ENCODE measurements at regions not wholly inside any gene's neighbourhood (a gene's known extent, or its start where the extent isn't known, plus 50 kb on each side); places are given as distances from the start of the nearest gene placed in this dataset.
A peak's percentile ranks its signal among the peaks of the same experiment; 100 is the strongest.

DNA sequence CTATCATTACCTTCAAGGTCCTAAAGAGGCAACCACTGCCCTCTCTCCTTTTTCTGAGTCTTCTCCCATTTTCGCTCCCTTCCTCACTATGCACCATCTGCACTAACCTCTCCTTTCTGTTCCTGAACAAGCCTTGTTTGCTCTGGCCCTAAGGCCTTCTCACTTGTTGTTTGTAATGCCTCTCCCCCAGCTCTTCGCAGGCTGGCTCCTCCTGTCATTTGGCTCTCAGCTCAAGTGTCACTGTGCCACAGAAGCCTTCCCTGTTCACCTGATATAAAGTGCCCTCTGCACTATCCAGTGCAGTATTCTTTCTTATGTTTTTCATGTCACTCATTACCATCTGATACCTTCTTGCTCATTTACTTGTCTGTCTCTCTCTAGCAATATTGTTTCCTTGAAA is 303.7 kb downstream of the KCNN2 start:
- Histone ChIP-seq H3K36me3 (no peaks in the 10 kb centered on the region), H3K4me1 (no peaks in the 10 kb centered on the region), H3K9ac (no peak overlapping the region), H3K27me3 (no peaks in the 10 kb centered on the region), H2AFZ (replicated peaks) (peak overlapping the region; percentile 23), H3K27ac (no peak overlapping the region), H4K20me1 (ENCODE audit: low read depth) (no peaks in the 10 kb centered on the region), H3K4me2 (no peak overlapping the region), H3K79me2 (ENCODE audit: low read depth) (no peaks in the 10 kb centered on the region), H3F3A (ENCODE audit: low read depth) (no peaks in the 10 kb centered on the region), H3K4me3 (no peak overlapping the region), H3K9me3 (ENCODE audit: low read depth) (peaks cover 3% of the 10 kb centered on the region)
- peak; percentile 27 for DNase-seq (ENCODE audit: low spot score)
- H3K27me3 Mint-ChIP-seq (ENCODE audit: insufficient read depth, low read depth), result peaks cover 3% of the 10 kb centered on the region
- no peak overlapping the region for H3K27ac Mint-ChIP-seq
- TF ChIP-seq EZH2 (IDR thresholded peaks at IDR 0.05) (no peak), CTCF (IDR thresholded peaks at IDR 0.05) (no peak), EZH2phosphoT487 (IDR thresholded peaks at IDR 0.05) (no peak)
- no peak overlapping the region for H3K4me3 Mint-ChIP-seq
- no peaks in the 10 kb centered on the region for H3K9me3 Mint-ChIP-seq
- H3K36me3 Mint-ChIP-seq, result no peaks in the 10 kb centered on the region
- H3K4me1 Mint-ChIP-seq, result no peaks in the 10 kb centered on the region

DNA sequence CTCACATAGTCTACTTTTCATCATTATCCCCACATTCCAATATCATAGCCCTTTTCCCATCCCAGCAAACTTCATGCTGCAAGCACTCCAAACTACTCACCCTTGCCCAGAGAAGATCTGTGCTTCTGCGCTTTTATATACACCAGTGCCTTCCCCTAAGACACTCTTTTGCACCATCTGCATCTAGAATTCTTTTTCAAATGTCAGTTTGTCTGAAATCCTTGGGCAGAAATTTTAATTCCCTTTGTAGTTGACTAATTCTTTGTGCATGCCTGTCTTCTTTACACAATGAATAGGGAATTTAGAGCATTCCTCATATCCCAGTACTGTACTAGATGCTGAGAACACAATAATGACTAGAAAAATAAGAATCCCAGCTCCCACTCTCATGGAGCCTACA is 298.9 kb downstream of the KCNN2 start:
- Histone ChIP-seq H3K4me1 (no peaks in the 10 kb centered on the region), H3K9me3 (ENCODE audit: low read depth) (no peaks in the 10 kb centered on the region), H3K4me3 (no peak overlapping the region), H2AFZ (replicated peaks) (no peak overlapping the region), H3F3A (ENCODE audit: low read depth) (no peaks in the 10 kb centered on the region), H3K36me3 (no peaks in the 10 kb centered on the region), H3K4me2 (no peak overlapping the region), H3K9ac (no peak overlapping the region), H3K27ac (no peak overlapping the region), H3K79me2 (ENCODE audit: low read depth) (no peaks in the 10 kb centered on the region), H3K27me3 (no peaks in the 10 kb centered on the region), H4K20me1 (ENCODE audit: low read depth) (no peaks in the 10 kb centered on the region)
- no peak overlapping the region for H3K4me3 Mint-ChIP-seq
- DNase-seq (ENCODE audit: low spot score), result no peak
- no peak overlapping the region for H3K27ac Mint-ChIP-seq
- peaks cover 5% of the 10 kb centered on the region for H3K27me3 Mint-ChIP-seq (ENCODE audit: insufficient read depth, low read depth)
- TF ChIP-seq CTCF (IDR thresholded peaks at IDR 0.05), result no peak
- TF ChIP-seq EZH2 (IDR thresholded peaks at IDR 0.05), result no peak
- no peak for TF ChIP-seq EZH2phosphoT487 (IDR thresholded peaks at IDR 0.05)
- H3K4me1 Mint-ChIP-seq, result no peaks in the 10 kb centered on the region
- no peaks in the 10 kb centered on the region for H3K9me3 Mint-ChIP-seq
- H3K36me3 Mint-ChIP-seq, result no peaks in the 10 kb centered on the region

- no peak for DNase-seq (ENCODE audit: low spot score)
- Histone ChIP-seq H3K79me2 (ENCODE audit: low read depth) (no peaks in the 10 kb centered on the region), H2AFZ (replicated peaks) (no peak overlapping the region), H4K20me1 (ENCODE audit: low read depth) (no peaks in the 10 kb centered on the region), H3K36me3 (no peaks in the 10 kb centered on the region), H3K4me1 (no peaks in the 10 kb centered on the region), H3K9ac (no peak overlapping the region), H3K9me3 (ENCODE audit: low read depth) (no peaks in the 10 kb centered on the region), H3K27me3 (no peaks in the 10 kb centered on the region), H3K4me2 (no peak overlapping the region), H3F3A (ENCODE audit: low read depth) (no peaks in the 10 kb centered on the region), H3K27ac (no peak overlapping the region), H3K4me3 (no peak overlapping the region)
- Mint-ChIP-seq H3K4me1 (no peaks in the 10 kb centered on the region), H3K4me3 (no peak overlapping the region), H3K9me3 (no peaks in the 10 kb centered on the region), H3K36me3 (no peaks in the 10 kb centered on the region), H3K27ac (no peak overlapping the region), H3K27me3 (ENCODE audit: insufficient read depth, low read depth) (peaks cover 6% of the 10 kb centered on the region)
- TF ChIP-seq EZH2 (IDR thresholded peaks at IDR 0.05) (no peak), EZH2phosphoT487 (IDR thresholded peaks at IDR 0.05) (no peak), CTCF (IDR thresholded peaks at IDR 0.05) (no peak)
Measured at GRCh38 chr5:114658194-114658593, 296.3 kb downstream of the KCNN2 start.
